Fibroblast of lung (primary cell): ENCODE measurements at regions not wholly inside any gene's neighbourhood (a gene's known extent, or its start where the extent isn't known, plus 50 kb on each side); places are given as distances from the start of the nearest gene placed in this dataset.

Experiments
- CTCF ChIP-seq, 2 donors: IDR thresholded peaks in 1 of 2; conservative IDR thresholded peaks in 1 of 2; 1 replicate in 1 of 2; 2 replicates in 1 of 2; pipeline ENCODE4 v1.5.1; 2011 to 2012; ENCODE audit warnings: low read length in 2 of 2, control low read depth in 1 of 2, inconsistent platforms in 1 of 2, low read depth in 1 of 2, mild to moderate bottlenecking in 1 of 2
- EZH2 ChIP-seq: IDR thresholded peaks from 2 replicates; pipeline ENCODE4 v1.5.1; 2012; ENCODE audit warnings: low read length, control low read depth, mild to moderate bottlenecking; ENCODE audit errors: missing control alignments

GRCh38 chr12:92068459-92068858 is 77.2 kb downstream of the BTG1 start:
- no peak for TF ChIP-seq EZH2
- no peak for TF ChIP-seq CTCF (conservative IDR thresholded peaks at IDR 0.05 in 1 of 2, IDR thresholded peaks at IDR 0.05 in 1 of 2; ENCODE audit: low read depth in 1 of 2, low read length in 2 of 2)
